Stimulated activated memory B cell treated with anti-CD40 and anti-IgM and Interleukin-4, amounts not matched to agents 10 μg/mL and 1 μg/mL and 100 μg/mL, for 72 hours (primary cell): ENCODE measurements at regions not wholly inside any gene's neighbourhood (a gene's known extent, or its start where the extent isn't known, plus 50 kb on each side); places are given as distances from the start of the nearest gene placed in this dataset.

ENCODE experiments used
- ATAC-seq: fragments of 150-1000 bp; cut with Tn5 transposase; 2 replicates; pipeline ENCODE4 v1.10.0; 2021
- H3K27ac Mint-ChIP-seq: one replicate; pipeline ENCODE4 v1.8.0; 2022; ENCODE audit warnings: mild to moderate bottlenecking, mixed read lengths
- H3K27me3 Mint-ChIP-seq: one replicate; pipeline ENCODE4 v1.8.0; 2022; ENCODE audit warnings: mixed read lengths
- H3K36me3 Mint-ChIP-seq: one replicate; pipeline ENCODE4 v1.8.0; 2022; ENCODE audit warnings: mixed read lengths
- H3K4me1 Mint-ChIP-seq: one replicate; pipeline ENCODE4 v1.8.0; 2022; ENCODE audit warnings: mixed read lengths
- H3K4me3 Mint-ChIP-seq: one replicate; pipeline ENCODE4 v1.8.0; 2022; ENCODE audit warnings: mild to moderate bottlenecking, moderate library complexity, mixed read lengths
- H3K9me3 Mint-ChIP-seq: one replicate; pipeline ENCODE4 v1.8.0; 2022; ENCODE audit warnings: mixed read lengths

- Mint-ChIP-seq H3K4me3 (no peak overlapping the region), H3K4me1 (no peaks in the 10 kb centered on the region), H3K27ac (no peak overlapping the region), H3K9me3 (no peaks in the 10 kb centered on the region), H3K36me3 (no peaks in the 10 kb centered on the region), H3K27me3 (no peaks in the 10 kb centered on the region)
- ATAC-seq: no peak
Measured at GRCh38 chr4:36930562-36931111, 313.9 kb upstream of the NWD2 start.

GRCh38 chr4:36944232-36944631 lies 300.3 kb upstream of the NWD2 start:
- Mint-ChIP-seq H3K9me3 (no peaks in the 10 kb centered on the region), H3K36me3 (no peaks in the 10 kb centered on the region), H3K4me1 (no peaks in the 10 kb centered on the region), H3K4me3 (no peak overlapping the region), H3K27ac (no peak overlapping the region), H3K27me3 (no peaks in the 10 kb centered on the region)
- ATAC-seq: no peak

GRCh38 chr4:36961420-36961819 lies 283.1 kb upstream of the NWD2 start:
- Mint-ChIP-seq H3K27me3 (no peaks in the 10 kb centered on the region), H3K27ac (no peak overlapping the region), H3K9me3 (no peaks in the 10 kb centered on the region), H3K36me3 (no peaks in the 10 kb centered on the region), H3K4me3 (no peak overlapping the region), H3K4me1 (no peaks in the 10 kb centered on the region)
- no peak for ATAC-seq

GRCh38 chr4:36966756-36967460 lies 277.6 kb upstream of the NWD2 start:
- Mint-ChIP-seq H3K9me3 (no peaks in the 10 kb centered on the region), H3K36me3 (no peaks in the 10 kb centered on the region), H3K4me3 (no peak overlapping the region), H3K27ac (no peak overlapping the region), H3K4me1 (no peaks in the 10 kb centered on the region), H3K27me3 (no peaks in the 10 kb centered on the region)
- ATAC-seq: no peak

GRCh38 chr4:36979533-36979932 lies 265.0 kb upstream of the NWD2 start:
- H3K36me3 Mint-ChIP-seq: no peaks in the 10 kb centered on the region
- H3K4me3 Mint-ChIP-seq: no peak overlapping the region
- no peaks in the 10 kb centered on the region for H3K4me1 Mint-ChIP-seq
- H3K9me3 Mint-ChIP-seq: no peaks in the 10 kb centered on the region
- no peaks in the 10 kb centered on the region for H3K27me3 Mint-ChIP-seq
- ATAC-seq: no peak
- H3K27ac Mint-ChIP-seq: no peak overlapping the region

- H3K9me3 Mint-ChIP-seq: peaks cover 4% of the 10 kb centered on the region
- H3K4me3 Mint-ChIP-seq: no peak overlapping the region
- no peaks in the 10 kb centered on the region for H3K27me3 Mint-ChIP-seq
- no peak for ATAC-seq
- no peak overlapping the region for H3K27ac Mint-ChIP-seq
- H3K36me3 Mint-ChIP-seq: no peaks in the 10 kb centered on the region
- H3K4me1 Mint-ChIP-seq: no peaks in the 10 kb centered on the region
Measured at GRCh38 chr4:36990128-36990872, 254.2 kb upstream of the NWD2 start.

GRCh38 chr4:36997727-36998126 lies 246.8 kb upstream of the NWD2 start:
- Mint-ChIP-seq H3K27me3 (no peaks in the 10 kb centered on the region), H3K36me3 (no peaks in the 10 kb centered on the region), H3K27ac (no peak overlapping the region), H3K9me3 (no peaks in the 10 kb centered on the region), H3K4me3 (no peak overlapping the region), H3K4me1 (no peaks in the 10 kb centered on the region)
- ATAC-seq: no peak

- no peaks in the 10 kb centered on the region for H3K4me1 Mint-ChIP-seq
- H3K9me3 Mint-ChIP-seq: peaks cover 3% of the 10 kb centered on the region
- no peak overlapping the region for H3K27ac Mint-ChIP-seq
- no peak for ATAC-seq
- no peaks in the 10 kb centered on the region for H3K36me3 Mint-ChIP-seq
- H3K4me3 Mint-ChIP-seq: no peak overlapping the region
- H3K27me3 Mint-ChIP-seq: no peaks in the 10 kb centered on the region
Measured at GRCh38 chr4:37000281-37000680, 244.3 kb upstream of the NWD2 start.

GRCh38 chr4:37001688-37002436 lies 242.7 kb upstream of the NWD2 start:
- Mint-ChIP-seq H3K27me3 (no peaks in the 10 kb centered on the region), H3K4me3 (no peak overlapping the region), H3K27ac (no peak overlapping the region), H3K4me1 (no peaks in the 10 kb centered on the region), H3K36me3 (no peaks in the 10 kb centered on the region), H3K9me3 (peaks cover 3% of the 10 kb centered on the region)
- no peak for ATAC-seq

GRCh38 chr4:37002625-37003024 lies 241.9 kb upstream of the NWD2 start:
- no peaks in the 10 kb centered on the region for H3K36me3 Mint-ChIP-seq
- no peak for ATAC-seq
- H3K4me1 Mint-ChIP-seq: no peaks in the 10 kb centered on the region
- peaks cover 3% of the 10 kb centered on the region for H3K9me3 Mint-ChIP-seq
- H3K27ac Mint-ChIP-seq: no peak overlapping the region
- H3K27me3 Mint-ChIP-seq: no peaks in the 10 kb centered on the region
- no peak overlapping the region for H3K4me3 Mint-ChIP-seq

- Mint-ChIP-seq H3K27ac (no peak overlapping the region), H3K27me3 (no peaks in the 10 kb centered on the region), H3K4me3 (no peak overlapping the region), H3K36me3 (no peaks in the 10 kb centered on the region), H3K9me3 (peaks cover 6% of the 10 kb centered on the region), H3K4me1 (no peaks in the 10 kb centered on the region)
- ATAC-seq: no peak
Measured at GRCh38 chr4:37008199-37008598, 236.3 kb upstream of the NWD2 start.

GRCh38 chr4:37014584-37014983 lies 230.0 kb upstream of the NWD2 start:
- Mint-ChIP-seq H3K4me3 (no peak overlapping the region), H3K9me3 (peaks cover 3% of the 10 kb centered on the region), H3K4me1 (no peaks in the 10 kb centered on the region), H3K27ac (no peak overlapping the region), H3K36me3 (no peaks in the 10 kb centered on the region), H3K27me3 (no peaks in the 10 kb centered on the region)
- ATAC-seq: no peak

GRCh38 chr4:37015391-37015790 lies 229.2 kb upstream of the NWD2 start:
- no peak for ATAC-seq
- no peaks in the 10 kb centered on the region for H3K4me1 Mint-ChIP-seq
- H3K4me3 Mint-ChIP-seq: no peak overlapping the region
- no peaks in the 10 kb centered on the region for H3K36me3 Mint-ChIP-seq
- H3K9me3 Mint-ChIP-seq: peaks cover 3% of the 10 kb centered on the region
- no peak overlapping the region for H3K27ac Mint-ChIP-seq
- no peaks in the 10 kb centered on the region for H3K27me3 Mint-ChIP-seq

GRCh38 chr4:37023504-37023903 lies 221.0 kb upstream of the NWD2 start:
- Mint-ChIP-seq H3K4me3 (no peak overlapping the region), H3K9me3 (peaks cover 4% of the 10 kb centered on the region), H3K4me1 (no peaks in the 10 kb centered on the region), H3K27ac (no peak overlapping the region), H3K27me3 (no peaks in the 10 kb centered on the region), H3K36me3 (no peaks in the 10 kb centered on the region)
- no peak for ATAC-seq

GRCh38 chr4:37023996-37024395 lies 220.5 kb upstream of the NWD2 start:
- Mint-ChIP-seq H3K4me1 (no peaks in the 10 kb centered on the region), H3K36me3 (no peaks in the 10 kb centered on the region), H3K27ac (no peak overlapping the region), H3K4me3 (no peak overlapping the region), H3K9me3 (peaks cover 4% of the 10 kb centered on the region), H3K27me3 (no peaks in the 10 kb centered on the region)
- no peak for ATAC-seq
